ENCODE measurements at regions not wholly inside any gene's neighbourhood (a gene's known extent, or its start where the extent isn't known, plus 50 kb on each side); places are given as distances from the start of the nearest gene placed in this dataset.

DNA sequence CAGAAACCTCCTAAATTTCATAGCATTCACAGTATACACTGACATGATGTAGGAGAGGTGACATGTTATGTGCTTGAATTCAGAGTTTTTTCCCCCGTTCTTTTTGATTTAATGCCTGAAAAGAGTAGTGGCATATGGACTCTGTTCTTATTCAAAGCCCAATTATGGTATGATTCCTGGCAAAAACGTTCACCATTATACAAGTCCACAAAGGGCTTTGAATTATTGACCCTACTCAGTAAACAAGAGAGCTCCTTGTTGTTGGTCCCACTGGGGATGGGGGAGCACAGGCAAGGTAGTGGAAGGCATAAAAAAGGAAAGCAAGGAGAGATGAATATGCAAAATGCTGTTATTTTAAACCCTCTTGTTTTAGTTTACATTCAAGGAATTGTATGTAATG lies 136.0 kb upstream of the AHI1 start:
- H3K4me3 ChIP-seq (ENCODE audit: low read depth, low read length): no peak overlapping the region
- DNase-seq (ENCODE audit: low read depth): no peak
- TF ChIP-seq, protein P1, sequence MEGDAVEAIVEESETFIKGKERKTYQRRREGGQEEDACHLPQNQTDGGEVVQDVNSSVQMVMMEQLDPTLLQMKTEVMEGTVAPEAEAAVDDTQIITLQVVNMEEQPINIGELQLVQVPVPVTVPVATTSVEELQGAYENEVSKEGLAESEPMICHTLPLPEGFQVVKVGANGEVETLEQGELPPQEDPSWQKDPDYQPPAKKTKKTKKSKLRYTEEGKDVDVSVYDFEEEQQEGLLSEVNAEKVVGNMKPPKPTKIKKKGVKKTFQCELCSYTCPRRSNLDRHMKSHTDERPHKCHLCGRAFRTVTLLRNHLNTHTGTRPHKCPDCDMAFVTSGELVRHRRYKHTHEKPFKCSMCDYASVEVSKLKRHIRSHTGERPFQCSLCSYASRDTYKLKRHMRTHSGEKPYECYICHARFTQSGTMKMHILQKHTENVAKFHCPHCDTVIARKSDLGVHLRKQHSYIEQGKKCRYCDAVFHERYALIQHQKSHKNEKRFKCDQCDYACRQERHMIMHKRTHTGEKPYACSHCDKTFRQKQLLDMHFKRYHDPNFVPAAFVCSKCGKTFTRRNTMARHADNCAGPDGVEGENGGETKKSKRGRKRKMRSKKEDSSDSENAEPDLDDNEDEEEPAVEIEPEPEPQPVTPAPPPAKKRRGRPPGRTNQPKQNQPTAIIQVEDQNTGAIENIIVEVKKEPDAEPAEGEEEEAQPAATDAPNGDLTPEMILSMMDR (IDR thresholded peaks at IDR 0.05; ENCODE audit: insufficient read depth, low read depth, low read length, missing control alignments): no peak

DNA sequence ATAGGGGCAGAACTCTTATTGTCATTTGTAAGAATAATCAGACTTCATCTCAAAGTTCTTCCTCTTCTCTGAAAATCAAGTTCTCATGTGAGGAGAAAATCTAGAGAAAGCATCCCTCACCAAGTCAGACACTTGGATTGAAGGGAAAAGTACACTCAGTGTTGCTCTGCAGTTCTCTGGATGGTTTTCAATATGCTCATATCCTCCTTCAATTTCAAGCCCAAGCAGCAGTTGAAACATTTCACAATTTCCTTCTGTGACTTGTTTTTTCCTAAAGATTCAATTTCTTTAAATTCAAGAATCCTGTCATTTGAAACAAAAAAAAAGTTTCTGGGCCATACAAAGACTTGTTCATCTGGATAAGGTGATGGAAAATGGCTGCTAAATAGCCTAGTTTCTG lies 140.2 kb upstream of the AHI1 start:
- TF ChIP-seq, protein P1 (IDR thresholded peaks at IDR 0.05; ENCODE audit: insufficient read depth, low read depth, low read length, missing control alignments): no peak
- no peak for DNase-seq (ENCODE audit: low read depth)
- H3K4me3 ChIP-seq (ENCODE audit: low read depth, low read length): no peak overlapping the region

DNA sequence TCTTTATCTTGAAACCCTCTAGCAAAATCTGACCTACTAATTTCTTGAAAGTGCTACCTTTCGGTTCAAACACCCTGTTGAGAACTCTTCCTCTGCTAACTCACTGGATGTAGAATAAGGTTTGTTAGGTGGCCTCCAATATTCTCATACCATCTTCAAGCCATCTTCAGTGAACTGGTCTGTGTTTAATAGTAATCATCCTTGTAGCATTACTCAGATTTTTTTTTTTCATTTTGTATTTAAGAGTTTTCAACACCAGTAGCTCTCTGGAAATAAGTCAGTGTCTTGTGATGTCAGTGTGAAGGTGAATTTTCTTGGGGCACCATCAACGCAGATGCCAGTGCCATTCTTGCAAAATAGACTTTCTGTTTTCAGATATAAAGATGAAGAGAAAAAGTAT lies 140.6 kb upstream of the AHI1 start:
- TF ChIP-seq, protein P1 (IDR thresholded peaks at IDR 0.05; ENCODE audit: insufficient read depth, low read depth, low read length, missing control alignments): no peak
- no peak overlapping the region for H3K4me3 ChIP-seq (ENCODE audit: low read depth, low read length)
- DNase-seq (ENCODE audit: low read depth): no peak

DNA sequence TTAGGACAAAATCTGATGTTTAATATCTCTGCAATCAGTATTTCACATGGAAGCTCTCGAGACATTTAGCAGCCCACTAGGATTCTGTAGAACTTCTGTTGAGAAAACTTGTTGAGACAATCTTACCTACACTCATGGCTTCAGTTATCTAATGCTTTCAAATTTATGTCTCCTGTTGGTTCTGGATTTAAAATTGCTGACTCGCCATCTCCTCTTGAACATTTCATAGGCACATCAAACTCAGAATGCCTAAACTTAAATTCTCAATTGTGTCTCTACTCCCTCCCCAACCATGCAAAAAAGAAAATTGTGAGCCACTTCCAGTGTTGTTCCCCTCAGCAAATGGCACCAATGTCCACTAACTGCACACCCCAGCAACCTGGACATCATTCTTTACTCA lies 142.5 kb upstream of the AHI1 start:
- DNase-seq (ENCODE audit: low read depth): no peak
- H3K4me3 ChIP-seq (ENCODE audit: low read depth, low read length): no peak overlapping the region
- TF ChIP-seq, protein P1 (IDR thresholded peaks at IDR 0.05; ENCODE audit: insufficient read depth, low read depth, low read length, missing control alignments): no peak

DNA sequence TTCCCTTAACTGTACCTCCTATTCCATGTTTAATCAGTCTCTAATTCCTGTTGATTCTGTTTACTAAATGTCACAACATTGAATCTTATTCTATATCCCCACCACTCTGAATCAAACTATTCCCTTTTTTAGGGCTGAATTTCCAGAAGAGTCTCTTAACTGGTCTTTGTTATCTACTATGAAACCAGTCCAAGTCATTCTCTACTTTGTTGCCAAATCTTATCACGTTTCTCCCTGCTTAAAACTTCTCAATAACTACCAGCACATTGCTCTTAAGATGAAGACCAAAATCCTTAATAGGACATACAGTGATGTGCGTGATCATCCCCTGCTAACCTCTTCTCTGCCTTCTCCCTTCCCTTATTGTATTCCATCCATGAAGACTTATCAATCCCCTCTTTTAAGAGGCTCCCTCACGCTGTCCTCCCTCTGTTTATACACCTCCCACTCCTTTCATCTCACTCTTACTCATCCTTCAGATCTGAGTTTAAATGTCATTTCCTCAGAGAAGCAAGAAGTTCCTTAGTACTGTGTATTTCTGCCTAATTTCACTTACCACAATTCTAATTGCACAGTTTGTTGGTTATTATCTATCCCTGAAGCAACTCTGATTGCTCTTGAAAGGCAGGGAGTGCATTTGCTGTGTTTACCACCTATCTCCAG lies 143.0 kb upstream of the AHI1 start:
- H3K4me3 ChIP-seq (ENCODE audit: low read depth, low read length): no peak overlapping the region
- DNase-seq (ENCODE audit: low read depth): no peak
- TF ChIP-seq, protein P1 (IDR thresholded peaks at IDR 0.05; ENCODE audit: insufficient read depth, low read depth, low read length, missing control alignments): no peak

DNA sequence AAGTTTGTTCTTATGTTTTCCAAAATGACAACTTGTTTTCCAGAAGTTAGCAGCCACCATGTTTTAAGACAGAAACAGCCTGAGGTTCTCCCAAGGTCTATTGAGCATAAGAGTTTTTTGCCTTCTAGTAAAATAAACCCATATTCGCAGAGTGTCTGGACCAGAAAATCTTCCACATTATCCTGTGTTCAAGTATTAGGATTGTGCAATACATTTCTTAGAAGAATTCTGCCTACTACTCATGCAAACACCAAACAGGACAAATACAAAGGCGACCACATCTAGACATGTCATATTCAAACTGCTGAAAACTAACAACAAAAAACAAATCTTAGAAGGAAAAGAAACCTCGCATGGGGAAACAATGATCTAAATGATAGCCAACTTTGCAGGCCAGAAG lies 145.4 kb upstream of the AHI1 start:
- no peak overlapping the region for H3K4me3 ChIP-seq (ENCODE audit: low read depth, low read length)
- DNase-seq (ENCODE audit: low read depth): no peak
- TF ChIP-seq, protein P1 (IDR thresholded peaks at IDR 0.05; ENCODE audit: insufficient read depth, low read depth, low read length, missing control alignments): no peak

DNA sequence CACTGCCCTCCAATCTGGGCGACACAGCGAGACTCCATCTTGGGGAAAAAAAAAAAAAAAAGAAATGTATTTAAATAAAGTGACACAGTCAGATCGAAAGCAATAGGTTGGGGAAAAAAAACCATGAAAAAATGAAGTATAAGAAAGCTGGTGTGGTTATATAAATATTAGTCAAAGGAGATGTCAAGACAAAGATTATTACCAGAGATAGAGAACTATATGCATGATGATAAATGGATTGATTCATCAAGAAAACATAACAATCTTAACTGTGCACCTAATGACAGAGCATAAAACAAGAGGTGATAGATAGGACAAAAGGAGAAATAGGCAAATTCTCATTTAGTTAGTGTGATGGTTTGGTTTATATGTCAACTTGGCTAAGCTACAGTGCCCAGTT lies 146.9 kb upstream of the AHI1 start:
- TF ChIP-seq, protein P1 (IDR thresholded peaks at IDR 0.05; ENCODE audit: insufficient read depth, low read depth, low read length, missing control alignments): no peak
- H3K4me3 ChIP-seq (ENCODE audit: low read depth, low read length): no peak overlapping the region

More for the DNA sequence above, 146.9 kb upstream of the AHI1 start:
- no peak for DNase-seq (ENCODE audit: low read depth)
